Activated CD4-positive, alpha-beta T cell treated with anti-CD3 and anti-CD28 coated beads, Interleukin-2, Interleukin-4, amounts not matched to agents 100 ng/mL and 50 ng/mL, durations not matched to agents 16 hours and 8 hours (primary cell): ENCODE measurements at regions not wholly inside any gene's neighbourhood (a gene's known extent, or its start where the extent isn't known, plus 50 kb on each side); places are given as distances from the start of the nearest gene placed in this dataset.
"Not testable (repeated sequence)": the region's sequence is repeated elsewhere in the genome, so short reads cannot be mapped to it uniquely, and the experiment has no call there.

Source experiments
- DNase-seq: peaks from one replicate; pipeline ENCODE4 v3.0.0-alpha.2; 2020; ENCODE audit warnings: low spot score

DNA sequence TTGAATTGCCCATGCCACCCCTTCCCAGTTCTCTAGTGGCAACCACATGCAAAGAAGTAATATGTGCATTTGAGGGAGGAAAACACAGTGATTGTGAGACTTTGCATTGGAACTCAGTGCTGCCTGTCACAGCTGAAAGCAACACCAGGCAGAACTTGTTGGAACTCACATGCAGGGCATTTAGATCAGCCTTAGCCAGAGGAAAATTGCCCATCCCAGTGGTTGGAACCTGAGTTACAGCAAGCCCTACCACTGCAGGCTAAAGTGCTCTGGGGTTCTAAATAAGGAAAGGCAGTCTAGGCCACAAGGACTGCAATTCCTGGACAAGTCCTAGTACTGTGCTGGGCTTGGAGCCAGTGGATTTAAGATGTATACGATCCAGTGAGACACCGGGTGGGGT is 245.3 kb upstream of the UFL1 start:
- no peak for DNase-seq

DNA sequence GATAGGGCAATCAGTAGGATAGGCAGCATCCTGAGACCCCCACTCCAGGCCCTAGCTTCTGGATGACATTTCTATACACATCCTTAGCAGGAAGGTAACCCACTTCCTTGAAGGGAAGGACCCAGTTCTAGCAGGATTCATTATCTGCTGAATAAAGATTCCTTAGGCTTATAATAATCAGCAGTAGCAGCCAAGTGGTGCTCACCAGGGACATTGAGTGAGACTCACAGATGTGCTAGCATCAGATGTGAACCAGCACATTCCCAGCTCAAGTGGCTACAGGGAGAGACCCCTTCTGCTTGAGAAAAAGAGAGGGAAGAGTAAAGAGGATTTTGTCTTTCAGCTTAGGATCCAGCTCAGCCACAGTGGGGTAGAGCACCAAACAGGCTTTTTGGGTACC is 244.8 kb upstream of the UFL1 start:
- no peak for DNase-seq

DNA sequence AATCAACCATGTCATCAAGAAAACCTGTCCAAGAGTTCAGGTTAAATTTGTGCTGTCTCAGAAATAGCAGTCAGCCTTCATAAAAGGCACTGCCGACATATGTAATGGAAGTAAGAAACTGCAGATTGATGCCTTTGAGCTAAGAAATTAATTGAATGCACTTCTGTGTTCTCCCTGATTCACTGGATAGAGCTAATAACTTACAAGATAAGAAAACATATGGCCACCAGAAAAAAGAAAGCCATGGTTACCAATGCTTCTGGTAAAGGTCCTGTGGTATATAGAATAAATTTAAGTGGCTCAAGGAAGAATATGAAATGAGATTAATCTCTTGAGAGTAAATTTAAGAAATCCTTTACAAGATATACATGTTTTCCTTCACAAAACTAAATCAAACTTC is 242.5 kb upstream of the UFL1 start:
- no peak for DNase-seq

DNA sequence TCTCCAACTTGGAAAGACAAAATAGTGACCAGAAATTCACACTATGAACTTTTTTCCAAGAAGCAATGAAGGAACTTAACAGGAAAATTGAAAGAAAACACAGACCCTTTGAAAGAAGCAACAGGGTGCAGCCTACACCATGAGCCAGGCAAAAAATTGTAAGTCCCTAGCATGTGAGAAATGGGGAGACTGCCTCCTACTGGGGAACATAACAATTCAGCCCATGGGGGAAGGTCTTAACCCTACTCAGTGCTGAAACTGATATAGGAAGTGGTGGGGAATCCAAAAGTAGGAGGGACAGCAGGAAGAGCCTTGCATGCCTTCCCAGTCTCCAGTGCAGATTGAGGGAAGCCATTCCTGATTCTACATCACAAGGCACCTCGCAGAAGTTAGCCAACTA is 235.1 kb upstream of the UFL1 start:
- no peak for DNase-seq

DNA sequence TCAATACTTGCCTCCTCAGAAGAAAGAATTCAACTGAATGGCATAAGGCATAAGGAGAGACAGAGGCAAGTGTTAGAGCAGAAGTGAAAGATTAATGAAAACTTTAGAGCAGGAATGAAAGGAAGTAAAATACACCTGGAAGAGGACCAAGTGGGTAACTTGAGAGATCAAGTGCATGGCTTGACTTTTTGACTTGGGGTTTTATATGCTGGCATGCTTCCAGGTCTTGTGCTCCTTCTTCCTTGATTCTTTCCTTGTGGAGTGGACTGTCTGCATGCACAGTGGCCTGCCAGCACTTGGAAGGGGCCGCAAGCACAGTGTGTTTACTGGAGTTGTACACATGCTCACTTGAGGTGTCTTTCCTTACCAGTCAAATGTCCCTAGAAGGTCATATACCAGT is 222.1 kb upstream of the UFL1 start:
- DNase-seq, result no peak

DNA sequence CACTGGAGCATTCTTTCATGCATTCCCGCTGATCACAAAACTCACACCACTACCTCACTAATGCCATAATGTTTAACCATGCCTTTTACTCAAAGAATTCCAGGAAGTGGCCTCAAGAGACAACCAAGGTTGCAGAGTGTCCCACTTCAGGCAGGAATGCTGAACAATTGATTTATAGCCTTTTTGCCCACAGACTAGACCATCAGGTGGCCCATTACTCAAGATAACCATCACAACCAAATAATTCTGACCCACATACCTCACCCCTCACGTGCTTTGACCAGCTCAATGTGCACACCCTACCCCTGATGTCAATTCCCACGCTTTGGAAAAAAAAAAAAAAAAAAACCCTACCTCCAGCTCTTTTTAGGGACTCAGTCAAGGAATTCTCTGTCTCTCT is 220.6 kb upstream of the UFL1 start:
- no peak for DNase-seq

DNA sequence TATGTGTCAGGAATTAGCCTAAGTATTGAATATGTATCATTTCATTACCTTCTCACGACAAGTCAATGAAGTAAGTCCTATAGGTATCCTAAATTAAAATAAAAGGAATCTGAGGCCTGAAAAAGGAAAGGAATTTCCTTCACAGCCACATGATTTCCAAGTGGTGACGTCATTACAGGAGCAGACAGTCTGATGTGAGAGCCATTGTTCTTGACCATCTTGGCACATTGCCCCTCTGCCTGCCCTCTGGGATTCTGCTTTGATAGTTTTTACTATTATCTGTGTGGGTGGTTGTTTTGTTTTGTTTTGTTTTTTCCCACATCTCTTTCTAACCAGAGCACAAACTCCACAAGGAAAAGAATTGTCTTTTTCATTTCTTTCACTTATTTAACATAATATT is 219.8 kb upstream of the UFL1 start:
- DNase-seq, result no peak

DNA sequence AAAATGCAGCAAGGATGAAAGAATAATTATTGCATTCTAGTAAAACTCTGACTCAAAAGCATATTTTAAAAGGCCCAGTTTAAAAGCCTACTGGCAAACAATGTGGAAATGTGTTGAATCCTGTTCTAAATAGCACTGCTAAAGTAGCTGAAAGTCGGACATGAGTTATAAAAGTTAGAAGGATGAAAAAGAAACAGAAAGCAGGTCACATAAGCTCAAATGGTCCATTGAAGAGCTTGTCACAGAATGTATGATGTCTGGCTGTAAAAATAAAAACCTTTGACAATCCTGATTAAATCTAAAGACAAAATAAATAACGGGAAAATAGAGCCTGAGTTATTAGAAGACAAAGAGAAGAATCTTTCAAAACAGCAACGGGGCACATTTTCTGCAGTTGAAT is 218.6 kb upstream of the UFL1 start:
- no peak for DNase-seq

DNA sequence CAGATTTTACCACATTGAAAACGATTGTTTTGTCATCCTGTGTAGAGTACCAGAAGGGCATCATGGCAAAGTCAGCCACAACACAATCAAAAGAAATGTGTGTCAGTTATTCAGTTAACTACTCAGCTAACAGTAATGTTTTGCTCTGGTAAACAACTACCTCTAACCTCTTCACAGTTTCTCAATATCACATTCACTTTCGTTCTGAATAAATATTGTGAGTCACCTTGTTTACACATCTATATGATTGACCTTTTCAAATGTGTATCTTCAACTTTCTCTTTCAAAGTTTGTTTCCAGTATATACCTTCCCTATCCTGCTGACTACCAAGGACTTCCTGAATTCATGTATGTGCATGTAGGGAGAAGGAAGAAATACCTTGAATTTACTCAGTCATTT is 216.6 kb upstream of the UFL1 start:
- DNase-seq, result peak; percentile 37

DNA sequence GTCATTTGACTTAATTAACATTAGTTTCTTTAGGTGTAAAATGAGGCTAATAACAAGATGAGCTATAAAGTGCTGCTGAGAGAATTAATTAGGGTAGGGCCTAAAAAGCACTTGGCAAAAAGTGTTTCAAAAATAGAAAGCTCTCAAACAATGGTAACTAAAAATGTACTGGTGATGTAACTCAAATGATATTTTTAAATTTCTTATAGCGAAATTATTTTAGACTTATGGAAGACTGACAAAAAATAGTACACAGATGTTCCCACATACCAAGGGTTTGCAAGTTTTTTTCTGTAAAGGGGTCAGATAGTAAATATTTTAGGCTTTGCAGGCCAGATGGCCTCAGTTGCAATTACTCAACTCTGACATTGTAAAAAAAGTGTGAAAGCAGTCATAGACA is 190.7 kb upstream of the UFL1 start:
- no peak for DNase-seq

DNA sequence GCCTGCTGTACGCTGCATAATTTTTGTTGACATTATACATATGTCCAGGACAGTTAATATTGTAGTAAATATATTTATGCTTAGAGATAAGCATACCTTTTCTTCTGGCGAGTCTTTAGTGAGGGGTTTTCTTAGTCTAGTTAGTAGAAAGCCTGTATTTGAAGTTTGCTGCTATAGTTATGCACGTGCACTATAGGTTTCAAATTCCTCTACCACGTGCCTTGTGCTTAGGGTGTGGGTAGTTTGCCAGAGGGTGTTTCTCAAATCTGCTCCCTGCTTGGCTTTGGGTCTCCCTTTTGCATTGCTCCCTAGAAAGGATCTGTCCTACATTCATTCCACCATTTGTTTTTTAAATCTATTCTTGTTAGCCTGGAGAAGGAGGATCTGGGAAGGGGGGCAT is 181.4 kb upstream of the UFL1 start:
- DNase-seq, result no peak

DNA sequence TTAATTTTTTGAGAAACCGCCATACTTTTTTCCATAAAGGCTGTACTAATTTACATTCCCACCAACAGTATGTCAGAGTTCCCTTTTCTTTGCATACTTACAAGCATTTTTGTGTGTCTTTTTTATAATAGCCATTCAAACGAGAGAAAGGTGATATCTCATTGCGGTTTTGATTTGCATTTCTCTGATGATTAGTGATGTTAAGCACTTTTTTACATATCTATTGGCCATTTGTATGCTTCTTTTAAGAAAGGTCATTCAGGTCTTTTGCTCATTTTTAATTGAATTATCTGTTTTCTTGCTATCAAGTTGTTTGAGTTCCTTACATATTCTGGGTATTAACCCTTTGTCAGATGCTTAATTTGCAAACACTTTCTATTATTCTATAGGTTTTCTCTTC is 176.1 kb upstream of the UFL1 start:
- DNase-seq, result no peak

DNA sequence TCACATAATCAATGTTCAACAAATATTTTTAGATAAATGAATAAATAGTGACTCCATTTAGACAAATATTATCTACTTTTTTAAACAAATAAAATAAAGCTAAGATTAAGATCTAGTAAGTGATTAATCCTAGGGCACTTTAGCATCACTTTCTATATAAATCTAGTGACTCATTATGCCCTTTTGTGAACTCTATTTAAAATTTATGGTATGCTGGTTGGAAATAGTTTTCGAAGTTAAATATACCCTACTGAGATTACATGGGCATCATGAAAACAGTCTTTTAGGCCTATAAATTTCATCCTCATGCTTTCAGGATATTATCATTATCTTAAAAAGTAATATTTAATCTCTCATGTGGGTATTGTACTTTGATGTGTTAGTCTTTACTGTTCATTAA is 140.4 kb upstream of the UFL1 start:
- DNase-seq, result no peak

DNA sequence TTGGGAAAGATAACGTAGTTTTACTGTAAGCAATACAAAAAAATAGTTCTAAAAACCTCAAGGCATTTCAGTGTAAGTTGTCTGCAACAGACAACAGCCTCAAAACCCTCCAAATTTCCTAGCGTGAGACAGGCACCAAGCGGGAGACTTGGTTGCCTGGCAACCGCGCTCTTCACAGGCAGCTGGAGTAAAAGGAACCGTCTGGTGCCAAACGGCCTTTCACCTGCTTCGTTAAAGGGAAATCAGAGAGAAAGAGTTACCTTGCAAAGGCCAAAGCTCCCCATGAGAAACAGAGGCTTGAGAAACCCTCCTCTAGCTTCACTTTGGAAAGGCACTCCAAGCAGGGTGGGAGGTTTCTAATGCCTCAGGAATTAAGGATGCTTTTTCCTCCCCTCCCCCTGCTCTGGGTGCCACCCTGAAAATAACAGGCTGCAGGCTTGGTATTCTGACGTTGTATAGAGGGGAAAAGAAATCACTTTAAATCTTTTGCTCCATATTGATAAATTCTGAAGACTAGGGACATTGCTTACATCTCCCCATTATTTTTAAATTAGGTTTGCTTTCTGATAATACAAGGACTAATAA is 129.7 kb upstream of the UFL1 start:
- no peak for DNase-seq

DNA sequence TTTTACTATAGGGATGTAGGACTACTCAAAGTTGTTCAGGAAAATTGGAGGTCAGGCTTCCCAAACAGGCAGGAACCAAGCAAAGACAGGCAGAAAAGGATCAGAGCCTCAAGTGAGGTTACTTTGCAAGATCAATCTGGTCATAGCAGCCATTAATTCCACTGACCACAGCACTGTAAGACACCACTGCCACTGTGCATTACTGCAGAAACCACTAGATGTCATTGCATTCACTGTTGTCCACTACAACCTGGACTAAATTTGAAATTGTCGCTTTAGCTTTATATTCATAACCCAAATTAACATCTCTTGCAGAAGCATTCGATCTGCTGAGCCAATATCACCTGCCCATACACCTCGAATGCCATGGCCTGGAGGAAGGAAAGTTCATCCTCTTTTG is 126.9 kb upstream of the UFL1 start:
- no peak for DNase-seq

DNA sequence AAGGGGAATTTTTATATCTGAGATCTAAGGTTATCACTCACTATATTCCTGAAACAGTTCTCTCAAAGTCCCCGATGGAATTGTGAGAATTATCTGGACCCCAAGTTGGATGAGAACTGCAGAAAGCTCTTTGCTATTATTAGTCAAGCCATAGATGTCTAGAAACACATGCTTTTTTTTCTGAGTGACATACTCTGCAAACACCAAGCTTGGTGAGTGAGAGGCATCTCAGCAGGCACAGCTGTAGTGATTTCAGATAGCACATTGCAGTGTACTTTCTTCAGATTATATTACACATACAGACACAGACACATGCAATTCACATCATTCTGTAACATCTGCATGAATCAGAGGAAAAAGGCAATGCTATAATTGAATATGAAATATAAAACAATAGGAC is 111.1 kb upstream of the UFL1 start:
- no peak for DNase-seq

DNA sequence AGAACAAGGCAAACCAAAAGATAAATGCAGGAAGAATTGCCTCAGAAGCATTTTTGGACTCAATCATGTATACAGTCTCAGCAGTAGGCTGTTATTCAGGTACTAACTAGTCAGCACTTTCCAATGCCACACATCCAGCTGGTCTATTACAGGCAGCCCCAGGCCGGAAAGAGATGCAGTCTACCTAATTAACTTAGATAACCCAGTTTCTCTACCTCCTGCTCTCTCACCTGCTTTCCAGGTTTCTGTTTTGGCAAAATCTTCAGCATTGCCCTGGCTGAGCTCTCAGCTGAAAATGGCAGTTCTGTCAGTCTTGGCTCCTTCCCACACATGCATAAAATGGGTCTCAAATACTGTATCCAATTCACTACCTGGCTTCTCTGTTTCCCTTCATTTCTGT is 101.3 kb upstream of the UFL1 start:
- no peak for DNase-seq

DNA sequence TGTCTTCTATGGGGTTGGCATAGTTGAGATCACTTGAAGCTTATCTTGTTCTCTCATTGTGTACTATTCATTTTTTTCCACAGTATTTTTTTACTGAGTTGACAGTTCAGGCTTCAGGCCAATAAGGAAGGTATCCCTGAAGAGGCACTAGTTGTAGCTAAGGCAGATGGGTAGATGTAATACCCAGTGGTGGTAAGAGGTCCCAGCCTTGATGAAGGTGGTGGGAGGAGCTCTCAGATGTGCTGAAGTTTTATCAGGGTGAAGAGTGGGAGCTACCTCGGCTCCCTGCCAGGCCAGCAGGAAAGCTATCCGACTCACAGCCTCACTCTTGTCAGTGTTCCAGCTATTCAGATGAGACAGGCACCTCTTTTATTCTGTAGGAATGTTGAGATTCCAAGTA is 87.7 kb upstream of the UFL1 start:
- no peak for DNase-seq

DNA sequence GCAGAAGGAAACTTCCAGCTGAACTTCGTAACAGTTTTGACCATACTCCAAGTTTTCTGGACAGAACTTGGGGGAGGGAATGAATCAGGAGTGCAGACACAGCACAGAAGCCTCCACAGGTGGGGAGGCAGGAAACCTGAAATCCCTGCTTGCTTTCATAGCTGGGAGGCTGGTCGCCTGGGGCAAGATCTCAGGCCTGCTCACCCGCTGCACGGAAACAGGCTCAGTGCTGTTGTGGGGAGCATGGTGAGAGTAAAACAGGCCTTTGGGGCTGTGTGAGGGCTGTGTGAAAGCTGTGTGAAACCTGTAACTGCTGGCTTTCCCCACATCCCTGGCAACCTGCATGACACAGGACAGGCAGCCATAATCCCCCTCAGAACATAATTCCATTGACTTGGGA is 85.2 kb upstream of the UFL1 start:
- DNase-seq, result no peak

DNA sequence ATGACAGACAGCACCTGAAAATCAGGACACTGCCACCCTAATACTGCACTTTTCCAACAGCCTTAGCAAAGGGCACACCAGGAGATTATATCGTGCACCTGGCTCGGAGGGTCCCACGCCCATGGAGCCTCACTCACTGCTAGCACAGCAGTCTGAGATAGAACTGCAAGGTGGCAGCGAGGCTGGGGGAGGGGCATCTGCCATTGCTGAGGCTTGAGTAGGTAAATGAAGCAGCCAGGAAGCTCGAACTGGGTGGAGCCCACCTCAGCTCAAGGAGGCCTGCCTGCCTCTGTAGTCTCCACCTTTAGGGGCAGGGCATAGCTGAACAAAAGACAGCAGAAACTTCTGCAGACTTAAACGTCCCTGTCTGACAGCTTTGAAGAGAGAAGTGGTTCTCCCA is 84.4 kb upstream of the UFL1 start:
- DNase-seq, result not testable (repeated sequence)

DNA sequence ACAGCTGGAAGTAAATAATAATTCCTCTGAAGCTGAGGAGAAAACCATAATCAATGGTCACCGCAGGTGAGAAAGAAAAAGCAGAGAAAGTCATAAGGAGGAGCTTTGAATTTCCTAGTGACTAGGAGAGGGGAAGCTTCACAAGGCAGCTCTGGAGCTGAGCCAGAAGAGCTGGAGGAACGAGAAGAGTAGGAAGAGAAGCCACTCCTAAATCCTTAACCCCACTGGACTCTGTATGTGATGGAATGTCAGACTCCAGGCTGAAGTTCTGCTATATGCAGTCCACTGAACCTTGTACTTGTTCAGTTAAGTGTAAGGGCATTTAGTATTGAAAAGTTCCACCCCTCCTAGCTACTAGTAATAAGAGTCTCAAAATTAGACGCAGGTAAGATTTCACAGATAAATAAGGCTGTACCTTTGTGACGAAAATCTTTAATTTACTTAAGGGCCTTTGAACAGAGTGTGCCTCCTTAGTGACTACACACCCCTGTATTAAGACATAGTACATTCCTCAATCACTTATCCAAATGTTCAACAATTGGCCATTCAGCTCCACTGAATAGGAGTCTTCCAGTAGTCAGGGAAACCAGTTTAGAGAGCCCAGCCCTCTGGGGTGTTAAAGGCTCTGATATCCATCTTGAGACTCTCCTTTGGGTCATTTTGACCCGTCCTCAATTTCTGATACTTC is 71.4 kb upstream of the UFL1 start:
- DNase-seq, result no peak

DNA sequence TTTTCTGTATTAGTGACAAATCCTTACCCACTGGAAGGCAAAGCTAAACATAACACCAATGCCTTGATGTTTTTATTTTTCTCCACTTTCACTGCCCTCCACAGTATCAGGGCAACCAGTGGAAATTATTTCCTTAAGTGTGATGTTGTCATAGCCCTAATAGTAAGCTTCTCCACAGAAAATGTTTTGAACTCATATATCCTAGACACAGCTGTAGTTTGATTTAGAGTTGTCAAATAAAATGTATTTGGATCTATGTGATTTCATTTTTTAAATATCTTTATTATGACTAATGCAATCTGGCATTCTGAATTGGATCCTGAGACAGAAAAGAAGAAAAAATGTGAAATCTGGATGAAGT is 70.9 kb upstream of the UFL1 start:
- DNase-seq, result no peak

DNA sequence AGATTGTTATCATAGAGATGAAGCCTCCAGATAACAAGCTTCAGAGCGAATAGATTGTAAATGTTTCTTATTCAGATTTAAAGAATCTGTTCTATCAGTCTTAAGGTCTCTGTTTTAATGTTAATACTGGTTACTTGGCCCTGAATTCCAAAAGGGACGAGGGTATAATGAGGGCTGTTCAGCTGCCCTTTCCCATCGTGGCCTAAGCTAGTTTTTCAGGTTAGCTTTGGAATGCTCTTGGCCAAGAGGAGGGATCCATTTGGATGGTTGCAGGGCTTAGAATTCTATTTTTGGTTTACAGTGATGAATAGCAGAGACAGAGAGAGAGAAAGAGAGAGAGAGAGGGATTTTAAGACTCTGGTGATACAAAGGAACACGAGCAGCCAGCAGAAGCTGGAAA is 62.8 kb upstream of the UFL1 start:
- no peak for DNase-seq

DNA sequence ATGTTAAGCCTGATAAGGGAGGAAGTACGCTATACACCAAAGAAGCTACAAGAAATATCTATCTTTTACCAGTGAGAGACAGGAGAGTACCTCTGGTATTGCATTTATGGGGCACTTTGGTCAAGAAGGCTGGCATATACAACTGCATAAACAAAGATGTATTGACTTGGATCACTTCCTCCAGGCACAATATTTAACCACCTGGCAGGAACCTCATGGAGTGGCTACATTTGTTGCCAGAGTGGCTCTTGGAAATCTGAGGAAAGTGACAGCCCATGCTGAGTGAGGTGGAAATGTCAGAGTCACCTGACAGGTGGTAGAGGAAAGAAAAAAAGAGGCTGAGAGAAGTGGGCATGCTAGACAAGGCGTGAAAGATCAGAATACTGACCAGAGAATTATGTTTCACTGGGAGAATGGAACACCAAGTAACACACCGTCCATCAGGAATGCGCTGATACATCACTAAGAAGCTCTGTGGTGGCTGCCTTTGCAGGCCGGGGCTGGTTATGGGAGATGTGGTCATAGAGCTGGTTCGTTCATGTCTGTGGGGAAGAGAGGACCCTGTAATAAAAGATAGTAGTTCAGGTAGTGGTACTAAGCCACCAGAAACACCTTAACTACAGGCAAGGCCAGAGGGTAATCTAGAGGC is 61.4 kb upstream of the UFL1 start:
- no peak for DNase-seq
